AG04450 (cell line): ENCODE measurements at regions not wholly inside any gene's neighbourhood (a gene's known extent, or its start where the extent isn't known, plus 50 kb on each side); places are given as distances from the start of the nearest gene placed in this dataset.

Experiments used
- CTCF ChIA-PET: fragments of 300-600, 350-600 bp; formaldehyde crosslinking; extraction: SDS; loops from one replicate; lab custom pipeline; 2022; ENCODE audit warnings: antibody characterized with exemption, inconsistent platforms; lab: Charles Lee
- POLR2A ChIA-PET: fragments of 350-600 bp; formaldehyde crosslinking; extraction: SDS; loops from one replicate; lab custom pipeline; 2021; ENCODE audit warnings: antibody characterized with exemption, inconsistent platforms; lab: Yijun Ruan, JAX
- DNase-seq: peaks from one replicate; pipeline ENCODE4 v3.0.0-alpha.2; 2011; ENCODE audit warnings: low read depth, low spot score
- H3K27ac ChIP-seq: one replicate; pipeline ENCODE4 v1.5.1; 2012; ENCODE audit warnings: low read depth, low read length, control low read depth
- H3K27me3 ChIP-seq: one replicate; pipeline ENCODE4 v1.6.0; 2012; ENCODE audit warnings: low read length; ENCODE audit not compliant: control insufficient read depth, insufficient read depth
- H3K4me3 ChIP-seq: 2 replicates; pipeline ENCODE4 v1.5.1; 2011; ENCODE audit warnings: mild to moderate bottlenecking, low read depth, low read length, control low read depth
- H3K9me3 ChIP-seq: 2 replicates; pipeline ENCODE4 v1.5.1; 2012; ENCODE audit warnings: low read length; ENCODE audit not compliant: control insufficient read depth, insufficient read depth
- CTCF ChIP-seq: IDR thresholded peaks from 2 replicates; pipeline ENCODE4 v1.5.1; 2011; ENCODE audit warnings: low read depth, low read length, control low read depth, inconsistent platforms

GRCh38 chr4:175954685-175955084, 111.0 kb upstream of the WDR17 start:
- no peaks in the 10 kb centered on the region for H3K27me3 ChIP-seq
- no peaks in the 10 kb centered on the region for H3K9me3 ChIP-seq
- ChIA-PET CTCF (no interaction called here), POLR2A (no interaction called here)
- H3K4me3 ChIP-seq, result no peak overlapping the region
- TF ChIP-seq CTCF, result no peak
- H3K27ac ChIP-seq, result no peak overlapping the region
- DNase-seq, result no peak

- ChIA-PET POLR2A (no interaction called here), CTCF (interaction anchor here (1.2 kb wide), 1 partner anchor 14 kb away, joined by 3 read pairs; no protein-coding TSS in a partner anchor)
- DNase-seq, result no peak
- H3K4me3 ChIP-seq, result no peak overlapping the region
- no peak overlapping the region for H3K27ac ChIP-seq
- no peak for TF ChIP-seq CTCF
- H3K27me3 ChIP-seq, result peaks cover 2% of the 10 kb centered on the region
- no peaks in the 10 kb centered on the region for H3K9me3 ChIP-seq
Observed at GRCh38 chr4:175961604-175962003, 104.0 kb upstream of the WDR17 start.

- H3K27me3 ChIP-seq, result no peaks in the 10 kb centered on the region
- DNase-seq, result no peak
- no peak overlapping the region for H3K27ac ChIP-seq
- no peaks in the 10 kb centered on the region for H3K9me3 ChIP-seq
- POLR2A ChIA-PET, result no interaction called here
- no peak overlapping the region for H3K4me3 ChIP-seq
- CTCF ChIA-PET, result no interaction called here
- TF ChIP-seq CTCF, result no peak
Observed at GRCh38 chr4:175970072-175970471, 95.6 kb upstream of the WDR17 start.

GRCh38 chr4:175970724-175971123, 94.9 kb upstream of the WDR17 start:
- DNase-seq, result no peak
- Histone ChIP-seq H3K27me3 (no peaks in the 10 kb centered on the region), H3K27ac (no peak overlapping the region), H3K4me3 (no peak overlapping the region), H3K9me3 (no peaks in the 10 kb centered on the region)
- POLR2A ChIA-PET, result no interaction called here
- TF ChIP-seq CTCF, result no peak
- CTCF ChIA-PET, result no interaction called here

GRCh38 chr4:175971388-175972179, 94.1 kb upstream of the WDR17 start:
- H3K9me3 ChIP-seq, result no peaks in the 10 kb centered on the region
- no peak overlapping the region for H3K27ac ChIP-seq
- CTCF ChIA-PET, result no interaction called here
- DNase-seq, result no peak
- POLR2A ChIA-PET, result no interaction called here
- no peak for TF ChIP-seq CTCF
- H3K4me3 ChIP-seq, result no peak overlapping the region
- no peaks in the 10 kb centered on the region for H3K27me3 ChIP-seq
